ENCODE measurements at regions not wholly inside any gene's neighbourhood (a gene's known extent, or its start where the extent isn't known, plus 50 kb on each side); places are given as distances from the start of the nearest gene placed in this dataset.
"Not testable (repeated sequence)": the region's sequence is repeated elsewhere in the genome, so short reads cannot be mapped to it uniquely, and the experiment has no call there.

GRCh38 chr15:57767481-57767880 is 61.0 kb downstream of the POLR2M start:
- DNase-seq (ENCODE audit: low read depth) = no peak

- peak; percentile 93 for DNase-seq (ENCODE audit: low read depth)
These were observed 62.8 kb downstream of the POLR2M start for GRCh38 chr15:57769266-57769665.

- no peak for DNase-seq (ENCODE audit: low read depth)
These were observed 64.0 kb downstream of the POLR2M start for GRCh38 chr15:57770495-57770894.

- DNase-seq (ENCODE audit: low read depth) = peak; percentile 58
These were observed 65.9 kb downstream of the POLR2M start for GRCh38 chr15:57772223-57772957.

DNA sequence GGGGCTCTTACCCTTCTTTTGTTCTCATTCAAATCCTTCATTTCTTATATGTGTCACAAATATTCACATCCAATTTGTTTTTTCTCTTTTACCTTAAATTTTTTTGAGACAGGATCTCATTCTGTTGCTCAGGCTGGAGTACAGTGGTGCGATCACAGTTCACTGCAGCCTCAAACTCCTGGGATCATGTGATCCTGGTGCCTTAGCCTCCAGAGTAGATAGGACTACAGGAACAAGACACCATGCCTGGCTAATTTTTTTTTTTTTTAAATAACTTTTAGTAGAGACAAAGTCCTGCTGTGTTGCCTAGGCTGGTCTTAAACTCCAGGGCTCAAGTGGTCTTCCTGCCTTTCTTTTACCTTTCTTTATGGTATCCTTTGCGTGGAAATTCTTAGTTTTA is 66.5 kb downstream of the POLR2M start:
- DNase-seq (ENCODE audit: low read depth) = no peak

DNA sequence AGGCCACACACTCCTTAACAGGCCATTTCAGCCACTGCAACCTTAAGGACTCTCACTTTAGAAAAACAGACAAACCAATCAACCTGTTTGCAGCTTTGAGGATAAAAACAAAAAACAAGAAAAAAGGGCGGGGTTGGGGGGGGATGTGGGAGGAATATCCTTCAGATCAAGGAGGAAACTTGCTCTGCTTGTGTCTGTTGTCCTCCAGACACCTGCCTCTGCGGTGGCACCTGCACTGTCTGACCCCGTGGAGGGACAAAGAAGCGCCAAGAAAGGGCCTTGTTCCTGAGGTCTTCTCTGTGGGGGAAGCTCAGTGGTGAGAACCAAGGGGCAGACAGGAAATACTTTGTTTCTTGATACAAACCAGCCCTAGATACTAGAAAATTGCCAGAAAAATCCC is 70.5 kb downstream of the POLR2M start:
- DNase-seq (ENCODE audit: low read depth) = no peak

DNA sequence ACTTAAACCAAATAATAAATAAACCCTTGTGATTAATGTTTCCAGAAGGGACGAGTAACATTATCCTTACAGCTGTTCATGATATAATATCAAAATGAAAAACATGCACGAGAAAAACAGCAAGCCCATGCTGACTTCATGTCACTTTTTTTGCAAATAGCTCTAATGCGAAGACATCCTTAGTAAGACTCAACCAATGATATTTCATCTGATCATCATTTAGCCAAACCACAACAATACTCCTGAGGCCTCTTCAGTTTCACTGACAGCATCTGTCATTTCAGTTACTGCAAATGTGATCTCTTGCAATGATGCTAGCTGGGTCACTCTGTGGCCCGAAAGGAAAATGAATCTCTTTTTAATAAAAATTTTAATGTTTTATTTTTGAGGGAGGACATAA is 74.0 kb downstream of the POLR2M start:
- DNase-seq (ENCODE audit: low read depth) = no peak

GRCh38 chr15:57782731-57783130 is 76.2 kb downstream of the POLR2M start:
- DNase-seq (ENCODE audit: low read depth) = peak; percentile 46

DNA sequence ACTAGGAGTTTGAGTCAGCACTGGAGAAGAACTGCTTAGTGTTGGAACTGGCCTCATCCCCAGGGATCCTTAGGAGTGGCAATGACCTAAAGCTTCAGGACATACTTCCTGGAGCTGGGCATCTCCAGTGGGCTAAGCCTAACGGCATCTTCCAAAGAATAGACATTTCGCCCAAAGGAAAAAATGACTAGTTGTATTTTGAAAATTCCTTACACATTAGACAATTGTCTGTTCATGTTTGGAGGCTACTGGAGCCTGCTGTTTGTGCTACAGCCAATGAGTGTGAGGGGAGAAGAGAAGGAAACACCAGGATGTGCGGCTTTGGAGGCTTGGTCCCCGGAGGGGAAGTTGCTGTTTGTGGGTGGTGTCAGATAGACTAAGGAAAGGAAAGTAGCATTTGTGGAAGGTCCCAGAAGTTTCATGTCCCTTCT is 77.6 kb downstream of the POLR2M start:
- DNase-seq (ENCODE audit: low read depth) = peak; percentile 97

GRCh38 chr15:57785039-57785438 is 78.5 kb downstream of the POLR2M start:
- no peak for DNase-seq (ENCODE audit: low read depth)

DNA sequence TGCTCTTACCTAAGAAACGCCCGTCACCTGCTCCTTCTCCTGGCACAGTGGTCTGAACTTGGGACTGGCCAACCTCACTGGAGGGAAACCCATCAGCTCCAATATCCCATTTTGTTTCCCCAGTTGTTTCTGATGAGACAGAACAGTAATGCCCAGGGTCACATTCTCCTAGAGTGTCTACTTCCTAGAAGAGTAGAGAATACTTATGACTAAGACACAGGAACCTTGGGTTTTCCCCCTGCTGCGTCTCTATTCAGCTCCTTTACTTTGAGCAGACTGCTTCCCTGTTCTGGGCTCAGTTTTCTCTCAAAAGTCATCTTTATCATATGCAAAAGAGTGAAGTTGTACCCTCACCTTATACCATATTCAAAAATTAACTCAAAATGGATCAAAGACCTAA is 79.4 kb downstream of the POLR2M start:
- DNase-seq (ENCODE audit: low read depth) = no peak

DNA sequence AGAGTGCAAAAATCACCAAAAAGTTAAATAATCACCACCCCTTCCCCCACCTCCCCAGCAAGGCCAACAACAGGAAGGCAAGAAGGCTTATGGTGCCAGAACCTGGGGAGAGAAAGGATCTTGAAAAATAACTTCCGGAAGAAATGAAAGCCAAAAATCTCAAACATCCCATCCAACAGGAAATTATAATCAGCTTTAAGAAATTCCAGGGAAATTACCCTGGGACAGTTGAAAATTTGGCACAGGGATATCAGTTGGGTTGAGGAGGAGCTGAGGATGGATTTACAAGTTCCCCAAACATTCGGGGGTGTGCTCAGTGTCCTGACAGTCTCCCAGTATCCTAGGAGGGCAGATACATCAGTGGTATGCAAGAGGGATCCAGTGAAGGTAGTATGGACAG is 82.7 kb downstream of the POLR2M start:
- DNase-seq (ENCODE audit: low read depth) = peak; percentile 52

- DNase-seq (ENCODE audit: low read depth) = no peak
These were observed 86.4 kb downstream of the POLR2M start for GRCh38 chr15:57792724-57793449.

DNA sequence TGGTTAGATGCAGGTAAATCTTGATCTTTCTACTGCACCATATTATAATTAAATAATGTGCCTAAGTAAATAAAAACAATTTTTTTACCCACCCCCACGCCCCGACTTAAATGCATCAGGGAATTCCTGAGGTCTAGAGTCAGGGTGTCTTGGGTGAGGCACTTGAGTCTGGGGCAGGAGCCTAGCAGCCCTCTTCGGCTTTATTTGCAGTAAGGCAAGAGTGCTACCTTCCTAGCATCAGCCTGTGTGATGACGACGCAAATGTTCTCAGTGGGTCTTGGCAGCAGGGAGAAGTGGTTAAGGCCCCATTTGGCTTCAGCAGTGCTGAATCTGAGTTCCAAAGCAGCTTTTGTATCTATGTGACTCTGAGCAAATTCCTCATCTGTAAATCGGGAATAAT is 88.7 kb downstream of the POLR2M start:
- no peak for DNase-seq (ENCODE audit: low read depth)

GRCh38 chr15:57796146-57796545 is 89.6 kb downstream of the POLR2M start:
- no peak for DNase-seq (ENCODE audit: low read depth)

GRCh38 chr15:57797110-57797509 is 90.6 kb downstream of the POLR2M start:
- no peak for DNase-seq (ENCODE audit: low read depth)

DNA sequence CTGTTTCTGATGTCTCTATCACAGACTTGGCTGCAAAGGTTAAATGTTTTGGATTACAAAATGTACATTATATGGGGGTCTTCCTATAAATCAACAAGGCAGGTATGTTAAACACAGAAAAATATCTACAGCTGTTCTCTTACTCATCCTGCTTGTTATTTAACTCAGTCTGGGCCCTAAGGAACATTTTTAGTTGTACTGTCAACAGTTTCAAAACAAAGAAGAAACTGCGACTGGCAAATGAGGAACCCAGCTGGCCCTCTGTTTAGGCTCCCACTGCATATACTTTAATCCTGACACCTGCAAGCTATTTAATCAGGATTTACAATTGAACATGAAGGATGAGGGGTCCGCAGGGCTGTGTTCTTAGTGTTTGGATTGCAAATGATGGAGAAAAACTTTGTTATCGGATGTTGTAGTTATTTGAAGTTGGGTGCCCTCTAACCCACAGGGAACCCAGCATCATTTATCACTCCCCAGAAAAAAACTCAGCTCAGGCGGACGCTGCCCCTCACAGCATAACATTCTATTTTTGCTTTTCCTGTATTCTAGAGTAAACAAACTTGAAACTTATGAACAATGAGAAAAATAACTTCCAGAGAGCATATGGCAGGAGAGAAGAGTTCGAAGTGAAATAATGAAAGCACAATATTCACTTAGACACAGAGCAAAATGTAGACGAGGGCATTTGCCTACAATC is 91.2 kb downstream of the POLR2M start:
- DNase-seq (ENCODE audit: low read depth) = no peak

DNA sequence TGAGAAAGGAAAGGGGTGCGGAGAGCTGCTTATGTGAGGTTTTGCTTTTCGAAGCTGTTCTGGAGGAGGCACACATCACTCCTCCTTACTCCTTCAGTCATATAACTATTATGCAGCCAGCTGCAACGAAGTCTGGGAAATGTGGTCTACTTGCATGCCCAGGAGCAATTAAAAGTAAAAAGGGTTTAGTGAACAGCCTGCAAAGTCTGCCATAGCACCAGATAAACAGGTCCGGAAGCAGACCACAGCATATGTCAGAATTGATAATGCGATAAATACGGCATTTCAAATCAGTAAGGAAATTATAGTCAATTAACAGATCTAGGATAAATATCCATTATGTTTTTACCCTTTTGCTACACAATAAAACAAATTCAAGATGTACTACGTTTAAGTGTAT is 99.5 kb downstream of the POLR2M start:
- DNase-seq (ENCODE audit: low read depth) = no peak

- not testable (repeated sequence) for DNase-seq (ENCODE audit: low read depth)
These were observed 102.8 kb downstream of the POLR2M start for GRCh38 chr15:57809285-57809684.

- no peak for DNase-seq (ENCODE audit: low read depth)
These were observed 110.1 kb downstream of the POLR2M start for GRCh38 chr15:57816599-57816998.

DNA sequence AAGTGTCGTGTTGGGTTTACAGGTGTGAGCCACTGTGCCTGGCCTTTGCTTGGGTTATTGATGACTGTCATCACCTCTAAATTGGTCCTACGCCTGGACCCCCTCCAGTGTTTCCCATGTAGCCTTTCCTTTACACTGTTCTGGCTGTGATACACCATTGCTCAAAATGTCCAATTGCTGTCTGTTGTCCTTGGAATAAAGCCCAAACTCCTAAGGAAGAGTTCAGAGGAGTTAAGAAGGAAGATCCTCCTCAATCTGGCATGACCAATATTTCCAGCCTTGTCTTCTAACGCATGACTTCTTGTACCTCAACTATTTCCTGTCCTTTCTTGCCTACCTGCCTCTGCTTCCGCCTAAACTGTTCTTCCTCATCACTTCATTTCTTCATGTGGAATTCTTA is 113.1 kb downstream of the POLR2M start:
- DNase-seq (ENCODE audit: low read depth) = peak; percentile 42

DNA sequence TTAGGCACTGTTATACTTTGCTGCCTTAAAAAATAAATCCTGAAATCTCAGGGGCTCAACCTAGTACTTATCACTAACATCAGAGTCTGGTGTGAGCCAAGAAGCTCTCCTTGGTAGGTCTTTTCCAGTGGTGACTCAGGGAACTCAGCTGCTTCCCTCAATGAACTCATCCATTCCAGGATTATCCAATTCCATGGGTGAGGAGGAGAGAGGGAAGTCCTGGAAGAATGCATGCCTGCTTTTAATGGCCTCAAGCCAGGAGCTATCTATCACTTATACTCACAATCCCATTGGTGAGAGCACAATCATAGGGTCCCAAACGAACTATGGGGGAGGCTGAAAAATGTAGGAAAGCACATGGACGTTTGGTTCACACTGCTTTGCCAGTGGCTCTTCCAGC is 113.6 kb downstream of the POLR2M start:
- peak; percentile 77 for DNase-seq (ENCODE audit: low read depth)

GRCh38 chr15:57821826-57822225 is 115.3 kb downstream of the POLR2M start:
- DNase-seq (ENCODE audit: low read depth) = no peak
